GM04503 (cell line): ENCODE measurements at regions not wholly inside any gene's neighbourhood (a gene's known extent, or its start where the extent isn't known, plus 50 kb on each side); places are given as distances from the start of the nearest gene placed in this dataset.
"Not testable (repeated sequence)": the region's sequence is repeated elsewhere in the genome, so short reads cannot be mapped to it uniquely, and the experiment has no call there.

Source experiments
- DNase-seq: peaks from one replicate; pipeline ENCODE4 v3.0.0-alpha.2; 2012; ENCODE audit warnings: low read depth

DNA sequence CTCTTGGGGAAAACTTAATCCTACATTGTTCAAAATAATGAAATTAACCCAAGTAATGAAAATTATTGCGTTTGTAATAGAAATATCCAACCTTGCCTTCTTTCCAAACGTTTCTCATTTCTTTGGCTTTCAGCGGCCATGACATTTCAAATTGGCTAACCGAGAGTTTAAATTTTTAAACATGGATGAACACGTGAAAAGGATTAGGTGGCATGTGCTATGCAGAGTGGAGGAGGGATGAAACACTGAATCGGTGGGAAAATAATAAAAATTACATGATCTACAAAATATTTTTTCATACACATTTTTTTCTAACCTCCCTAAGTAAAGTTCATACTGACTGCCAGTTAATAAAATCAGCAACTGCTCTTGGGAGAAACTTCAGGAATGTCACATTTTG lies 728.4 kb upstream of the PKDCC start:
- no peak for DNase-seq

DNA sequence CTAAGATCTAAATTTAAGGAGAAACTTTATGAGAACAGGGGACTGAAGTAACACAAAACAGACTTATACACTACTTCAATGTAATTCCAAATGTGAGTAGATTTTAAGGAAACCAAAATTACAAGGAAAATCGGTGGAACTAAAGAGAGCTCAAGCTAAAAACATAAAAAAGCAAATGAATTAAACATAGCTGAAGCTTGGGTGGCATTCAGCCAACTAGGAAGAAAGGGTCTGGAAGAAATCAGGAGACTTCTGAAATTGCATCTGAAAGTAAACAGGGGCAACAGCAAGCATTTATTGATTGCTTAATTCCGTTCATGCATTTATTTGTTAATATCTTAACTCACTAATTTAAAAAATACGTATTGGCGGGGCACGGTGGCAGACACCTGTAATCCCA lies 727.3 kb upstream of the PKDCC start:
- DNase-seq = no peak

DNA sequence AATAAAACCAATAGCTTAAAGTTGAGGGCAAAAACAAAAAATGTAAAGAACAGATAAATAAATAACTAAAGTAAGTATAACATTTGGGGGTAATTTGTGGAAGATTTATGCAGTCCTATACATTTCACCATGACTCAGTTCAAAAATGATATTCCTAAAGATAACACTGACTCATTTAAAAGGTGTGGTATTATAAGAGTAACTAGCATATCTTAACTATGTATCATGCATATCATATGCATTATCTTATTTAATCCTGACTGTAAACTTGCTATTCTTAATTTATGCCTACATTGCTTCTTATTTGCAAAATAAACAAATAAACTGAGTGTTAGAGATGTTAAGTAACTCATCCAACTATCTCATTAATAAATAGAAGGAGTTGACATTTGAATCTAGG lies 726.5 kb upstream of the PKDCC start:
- DNase-seq = no peak

DNA sequence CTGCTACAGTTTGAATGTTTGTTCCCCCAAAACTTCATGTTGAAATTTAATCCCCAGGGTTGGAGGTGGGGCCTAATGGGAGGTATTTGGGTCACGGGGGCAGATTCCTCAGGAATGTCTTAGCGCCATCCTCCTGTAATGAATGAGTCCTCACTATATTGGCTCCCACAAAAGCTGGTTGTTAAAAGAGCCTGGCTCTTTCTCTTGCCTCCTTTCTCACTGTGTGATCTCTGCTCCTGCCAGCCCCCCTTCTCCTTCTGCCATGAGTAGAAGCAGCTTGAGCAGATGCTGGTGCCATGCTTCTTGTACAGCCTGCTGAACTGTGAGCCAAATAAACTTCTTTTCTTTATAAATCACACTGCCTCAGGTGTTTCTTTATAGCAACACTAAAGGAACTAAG lies 721.0 kb upstream of the PKDCC start:
- DNase-seq = no peak

DNA sequence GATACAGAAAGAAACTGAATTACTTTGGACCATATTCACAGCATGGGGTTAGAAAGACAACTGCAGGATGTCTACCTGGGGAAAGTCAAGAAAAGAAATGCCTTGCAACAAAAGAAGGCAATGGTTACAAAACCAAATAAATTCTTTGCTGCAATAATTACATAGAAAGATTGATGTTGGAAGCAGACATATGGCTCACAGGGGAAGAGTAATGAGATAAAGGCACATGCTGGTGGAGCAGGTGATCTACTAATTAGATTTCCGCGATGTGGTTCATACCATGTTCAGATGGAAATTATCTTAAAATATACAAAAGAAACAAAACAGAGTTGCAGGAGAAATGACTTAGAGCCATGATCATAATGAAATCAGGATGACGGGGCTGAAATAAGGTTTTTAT lies 718.8 kb upstream of the PKDCC start:
- no peak for DNase-seq

DNA sequence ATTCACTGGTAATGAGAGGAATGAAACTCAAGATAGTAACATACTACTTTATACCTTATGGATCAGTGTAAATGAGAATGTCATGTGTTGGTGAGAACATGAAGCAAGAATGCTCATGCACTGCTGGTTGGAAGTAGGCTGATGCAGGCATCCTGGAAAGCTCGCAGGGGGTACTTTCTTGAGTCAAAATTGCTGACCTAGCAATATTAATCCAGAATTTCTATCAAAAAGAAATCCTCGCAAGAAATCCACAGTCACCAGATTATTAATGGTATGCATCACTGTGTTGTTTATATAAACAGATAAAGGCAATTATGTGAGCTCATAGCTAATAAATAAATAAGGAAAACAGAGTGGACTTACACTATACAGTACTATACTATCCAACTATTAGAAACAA lies 713.7 kb upstream of the PKDCC start:
- no peak for DNase-seq

DNA sequence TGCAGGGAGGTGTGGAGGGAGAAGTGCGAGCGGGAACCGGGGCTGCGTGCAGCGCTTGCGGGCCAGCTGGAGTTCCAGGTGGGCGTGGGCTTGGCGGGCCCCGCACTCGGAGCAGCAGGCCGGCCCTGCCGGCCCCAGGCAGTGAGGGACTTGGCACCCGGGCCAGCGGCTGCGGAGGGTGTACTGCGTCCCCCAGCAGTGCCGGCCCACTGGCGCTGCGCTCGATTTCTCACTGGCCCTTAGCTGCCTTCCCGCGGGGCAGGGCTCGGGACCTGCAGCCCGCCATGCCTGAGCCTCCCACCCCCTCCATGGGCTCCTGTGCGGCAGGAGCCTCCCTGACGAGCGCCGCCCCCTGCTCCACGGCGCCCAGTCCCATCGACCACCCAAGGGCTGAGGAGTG lies 712.2 kb upstream of the PKDCC start:
- DNase-seq = not testable (repeated sequence)

DNA sequence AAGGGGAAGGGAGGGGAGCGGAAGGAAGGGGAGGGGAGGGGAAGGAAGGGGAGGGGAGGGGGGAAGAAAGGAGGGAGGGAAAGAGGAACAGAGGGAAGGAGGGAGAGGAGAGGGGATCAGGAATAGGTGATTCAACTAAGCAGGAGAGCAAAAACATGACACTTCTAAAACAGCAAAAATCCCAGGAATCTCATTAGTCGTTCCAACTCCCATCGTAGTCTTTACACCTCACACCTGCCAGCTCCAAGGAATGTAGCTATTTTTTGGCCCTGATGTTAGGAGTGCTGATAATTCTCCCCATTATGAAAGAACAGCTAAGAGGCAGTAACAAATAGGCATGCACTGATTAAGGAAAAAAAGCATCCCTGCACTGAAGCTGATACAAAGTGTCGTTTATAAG lies 709.9 kb upstream of the PKDCC start:
- DNase-seq = no peak

DNA sequence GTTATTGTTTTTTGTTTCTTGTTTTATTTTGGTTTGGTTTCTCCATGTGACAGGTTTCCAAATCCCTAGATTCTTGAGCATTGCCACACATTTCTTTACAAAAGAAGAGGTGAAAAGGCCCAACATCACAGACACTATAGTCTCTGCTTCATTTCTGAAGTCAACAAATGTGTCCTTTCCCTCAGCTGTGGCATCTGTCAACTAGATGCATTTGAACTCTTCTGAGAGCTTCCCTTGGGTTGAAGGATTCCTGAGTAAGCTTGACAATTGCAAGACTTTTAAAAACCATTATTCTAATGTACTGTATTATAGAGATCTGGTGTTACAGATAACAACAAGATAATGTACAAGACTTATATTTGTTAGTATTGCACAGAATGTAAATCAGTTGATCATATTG lies 703.3 kb upstream of the PKDCC start:
- no peak for DNase-seq

DNA sequence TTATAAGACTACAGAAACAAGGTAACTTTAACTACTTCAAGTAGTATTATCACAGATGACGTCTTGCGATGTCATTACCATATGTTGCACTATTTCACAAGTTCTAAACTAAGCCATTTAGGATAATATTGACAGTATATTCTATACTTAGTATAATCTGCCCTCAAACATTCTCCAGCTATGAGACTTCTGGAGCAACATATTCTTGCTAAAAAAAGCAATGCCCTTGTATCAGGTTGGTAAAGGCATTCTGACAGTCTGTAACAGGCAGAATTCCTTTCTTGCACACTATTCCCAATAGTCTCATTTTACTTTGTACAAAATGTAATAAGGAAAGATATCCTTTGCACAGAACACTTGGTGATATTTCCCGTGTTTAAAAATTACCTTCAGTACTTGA lies 694.8 kb upstream of the PKDCC start:
- DNase-seq = no peak

DNA sequence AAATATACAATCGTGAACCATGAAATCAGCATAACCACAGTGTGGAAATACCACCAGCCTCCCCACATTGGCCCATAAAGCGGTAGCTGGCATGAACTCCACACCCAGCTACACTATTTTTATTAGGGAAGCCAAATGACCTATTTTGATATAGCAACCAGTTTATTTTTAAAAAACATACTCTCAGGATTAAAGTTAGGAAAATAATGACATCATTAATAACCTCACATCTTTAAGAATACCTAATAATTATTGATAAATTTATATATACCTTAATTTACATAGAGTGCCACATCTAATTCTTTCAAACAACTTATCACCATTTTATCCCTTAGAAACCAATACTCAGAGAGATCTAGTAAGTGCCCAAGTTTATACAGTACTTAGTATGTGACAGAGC lies 692.0 kb upstream of the PKDCC start:
- DNase-seq = no peak

GRCh38 chr2:41364842-41365241 lies 683.0 kb upstream of the PKDCC start:
- no peak for DNase-seq

- no peak for DNase-seq
Observed at GRCh38 chr2:41375901-41376300, 671.9 kb upstream of the PKDCC start.

- no peak for DNase-seq
Observed at GRCh38 chr2:41377837-41378236, 670.0 kb upstream of the PKDCC start.

- DNase-seq = no peak
Observed at GRCh38 chr2:41378420-41378819, 669.4 kb upstream of the PKDCC start.

GRCh38 chr2:41379496-41380221 lies 668.2 kb upstream of the PKDCC start:
- DNase-seq = no peak

- no peak for DNase-seq
Observed at GRCh38 chr2:41381701-41382100, 666.1 kb upstream of the PKDCC start.

DNA sequence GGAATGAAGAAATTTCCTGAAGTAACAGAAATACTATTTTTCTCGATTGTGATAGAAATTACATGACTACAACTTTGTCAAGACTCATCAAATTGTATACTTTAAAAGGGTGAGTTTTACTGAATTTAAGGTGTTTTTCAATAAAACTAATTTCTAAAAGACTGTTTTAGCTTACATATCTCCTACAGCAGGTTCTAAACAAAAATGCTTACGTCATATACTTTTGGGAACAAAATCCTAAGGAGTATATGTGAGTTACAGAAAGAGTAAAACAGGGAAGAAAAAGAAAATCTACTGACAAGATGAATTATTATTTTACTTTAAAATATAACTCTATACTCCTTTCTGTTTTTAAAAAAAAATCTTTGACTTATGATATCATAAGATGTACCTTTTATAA lies 660.3 kb upstream of the PKDCC start:
- no peak for DNase-seq

GRCh38 chr2:41393621-41394020 lies 654.2 kb upstream of the PKDCC start:
- no peak for DNase-seq

GRCh38 chr2:41394541-41394940 lies 653.3 kb upstream of the PKDCC start:
- DNase-seq = no peak

DNA sequence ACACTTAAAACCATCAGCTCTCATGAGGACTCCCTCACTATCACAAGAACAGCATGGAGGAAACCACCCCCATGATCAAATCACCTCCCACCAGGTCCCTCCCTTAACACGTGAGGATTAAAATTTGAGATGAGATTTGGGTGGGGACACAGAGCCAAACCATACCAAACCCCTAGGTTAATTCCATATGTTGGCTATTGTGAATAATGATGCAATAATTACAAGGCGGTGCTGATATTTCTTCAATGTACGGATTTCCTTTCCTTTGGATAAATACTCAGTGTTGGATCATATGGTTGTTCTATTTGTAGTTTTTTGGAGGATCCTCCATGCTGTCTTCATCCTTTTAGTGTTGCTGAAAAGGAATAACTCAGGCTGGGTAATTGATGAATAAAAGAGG lies 652.1 kb upstream of the PKDCC start:
- DNase-seq = no peak

DNA sequence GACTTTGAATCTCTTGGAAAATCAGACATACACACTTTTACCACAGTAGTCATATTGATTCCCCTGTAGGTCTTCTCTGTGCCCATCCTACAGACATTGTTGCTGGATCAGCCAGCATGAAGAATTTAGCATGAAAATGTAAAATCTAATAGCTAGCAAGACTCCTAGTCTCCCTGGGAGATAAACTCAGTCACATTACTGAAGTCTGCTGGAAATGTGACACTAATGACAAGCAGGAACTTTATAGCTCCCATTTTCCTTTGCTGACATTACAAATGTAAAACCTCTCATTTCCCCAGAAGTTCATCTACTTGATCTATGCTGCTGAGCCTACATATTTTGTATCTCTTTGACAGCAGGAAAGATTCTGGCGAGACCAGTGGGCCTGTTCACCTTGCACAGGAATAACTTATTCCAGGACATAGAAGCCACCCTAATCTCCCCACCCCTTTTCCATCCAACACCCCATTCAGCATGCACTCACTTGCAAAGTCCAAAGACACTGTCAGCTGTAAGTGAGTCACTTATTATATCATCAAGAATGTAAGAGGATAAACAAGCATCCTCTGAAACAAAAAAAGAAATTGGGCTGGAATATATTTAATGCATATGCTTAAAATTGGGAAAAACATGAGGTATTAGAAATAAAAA lies 648.3 kb upstream of the PKDCC start:
- no peak for DNase-seq

DNA sequence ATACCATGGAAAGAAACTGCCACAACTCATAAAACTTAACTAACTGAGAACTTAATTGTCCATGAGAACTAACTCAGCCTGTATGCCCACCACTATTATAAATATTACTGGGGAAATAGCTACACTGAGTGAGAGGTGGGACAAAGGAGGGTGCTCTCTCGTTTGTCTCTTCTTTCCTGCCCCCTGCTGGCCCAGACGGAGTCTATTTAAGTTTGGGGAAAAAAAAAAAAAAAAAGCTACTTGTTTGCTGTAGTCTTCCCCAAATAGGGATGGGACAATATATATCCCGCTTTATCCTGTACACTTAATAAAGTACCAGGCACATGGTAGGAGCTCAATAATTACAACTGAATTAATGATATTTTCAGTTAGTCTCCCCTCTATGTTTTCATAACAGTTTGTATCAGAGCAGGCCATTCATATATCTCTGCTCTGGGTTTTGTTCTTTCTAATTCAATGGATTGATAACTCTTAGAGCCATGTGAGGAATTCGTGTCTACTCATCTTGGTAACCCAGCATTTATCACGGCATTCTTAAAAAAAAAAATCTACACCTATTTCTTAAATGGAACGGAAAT lies 647.6 kb upstream of the PKDCC start:
- DNase-seq = no peak

DNA sequence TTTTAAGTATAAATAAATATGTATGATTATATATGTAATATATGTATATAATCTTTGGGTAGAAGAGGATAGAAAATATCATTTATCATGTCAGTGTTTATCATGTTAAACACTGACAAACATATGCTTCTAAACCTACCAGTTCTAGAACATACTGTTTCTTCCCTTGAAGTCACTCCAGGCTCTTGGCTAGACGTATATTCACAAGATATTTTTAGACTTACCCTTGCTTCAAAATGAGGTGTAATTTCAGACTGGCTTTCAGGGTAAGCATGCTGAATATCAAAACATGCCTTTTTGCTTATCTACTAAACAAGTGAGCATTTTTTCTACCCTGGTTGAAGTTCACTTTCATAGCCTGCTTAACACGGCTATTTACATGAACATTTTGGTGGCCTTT lies 642.4 kb upstream of the PKDCC start:
- no peak for DNase-seq
